ENCODE measurements at regions not wholly inside any gene's neighbourhood (a gene's known extent, or its start where the extent isn't known, plus 50 kb on each side); places are given as distances from the start of the nearest gene placed in this dataset.

GRCh38 chr6:142550310-142551063, 248.7 kb downstream of the ADGRG6 start:
- no peak for DNase-seq (ENCODE audit: low read depth)
- in situ Hi-C loops (cut with HindIII; ENCODE audit: low pct_unique_long_range_greater_than_20kb, low sequenced_read_pairs), result no loop called here

DNA sequence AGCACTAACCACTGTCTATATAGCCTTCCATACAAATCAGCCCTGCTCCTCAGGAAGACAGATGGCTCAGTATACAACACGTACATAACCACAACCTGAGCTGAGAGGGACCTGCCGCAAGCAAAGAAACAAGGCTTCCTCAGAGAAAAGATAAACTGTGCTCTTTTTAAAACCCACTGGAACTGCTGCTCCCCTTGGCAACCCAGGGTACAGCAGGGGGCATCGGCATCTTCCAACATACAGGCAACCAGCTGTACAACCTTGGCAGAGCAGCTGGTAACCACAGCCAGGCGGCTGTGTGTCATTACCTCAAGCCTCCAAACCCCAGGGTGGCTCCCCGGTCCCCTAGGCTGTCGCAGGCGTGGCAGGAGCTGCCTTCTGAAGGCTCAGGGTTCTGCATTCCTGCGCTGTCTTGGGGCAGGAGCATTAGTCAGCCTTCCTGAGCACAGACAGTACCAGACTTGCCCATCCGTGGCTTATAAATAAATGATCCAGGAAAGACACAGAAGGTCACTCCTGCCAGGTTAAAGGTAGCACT, 249.5 kb downstream of the ADGRG6 start:
- in situ Hi-C loops (cut with HindIII; ENCODE audit: low pct_unique_long_range_greater_than_20kb, low sequenced_read_pairs), result no loop called here
- DNase-seq (ENCODE audit: low read depth), result peak; percentile 78

DNA sequence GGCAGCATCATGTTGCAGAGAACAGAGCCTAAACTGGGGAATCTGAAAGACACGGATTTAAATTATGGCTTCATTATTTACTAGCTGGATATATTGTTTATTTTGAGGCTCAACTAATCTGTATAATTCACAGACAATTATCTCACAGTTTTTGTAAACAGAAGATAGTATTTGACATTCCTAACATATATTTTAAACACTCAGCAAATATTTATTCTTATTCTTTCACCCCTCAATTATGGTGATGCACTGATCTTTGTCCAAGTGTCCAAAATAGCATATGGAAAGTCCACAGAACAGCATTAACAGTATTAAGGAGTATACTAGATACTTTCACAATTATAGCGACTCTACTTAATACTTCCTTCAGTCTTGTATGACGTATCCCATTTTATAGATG, 257.0 kb downstream of the ADGRG6 start:
- no peak for DNase-seq (ENCODE audit: low read depth)
- in situ Hi-C loops (cut with HindIII; ENCODE audit: low pct_unique_long_range_greater_than_20kb, low sequenced_read_pairs), result no loop called here

DNA sequence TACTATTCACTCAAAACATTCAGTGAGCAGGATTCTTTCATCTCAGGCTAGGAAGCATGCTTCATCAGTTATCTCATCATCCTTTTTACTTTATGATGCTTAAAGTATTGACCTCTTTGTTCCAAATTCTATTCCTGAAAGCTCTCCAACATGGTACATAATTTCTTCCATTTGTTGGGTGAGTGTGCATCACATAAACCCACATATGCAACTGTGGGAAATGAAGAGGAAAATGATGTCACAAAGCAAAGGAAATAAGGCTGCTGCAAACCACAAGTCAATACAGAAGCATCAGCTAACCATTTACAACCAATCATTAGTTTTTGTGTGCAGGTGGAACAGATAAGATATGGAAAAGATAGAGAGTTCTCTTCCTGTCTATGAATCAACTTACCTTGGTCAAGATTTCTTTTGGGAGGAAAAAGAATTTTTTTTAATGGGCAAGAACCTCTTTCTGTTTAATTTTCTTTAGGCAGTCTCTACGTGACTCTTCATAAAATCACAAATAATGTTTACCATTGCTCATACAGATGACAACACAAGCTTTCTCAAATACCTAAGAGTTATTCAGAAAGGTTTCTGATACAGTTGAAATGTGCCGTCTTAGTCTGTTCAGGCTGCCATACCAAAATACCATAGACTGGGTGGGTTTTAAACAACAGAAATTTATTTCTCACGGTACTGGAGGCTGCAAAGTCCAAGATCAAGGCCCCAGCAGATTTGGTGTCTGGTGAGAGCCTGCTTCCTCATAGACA, 259.9 kb downstream of the ADGRG6 start:
- DNase-seq (ENCODE audit: low read depth), result no peak
- in situ Hi-C loops (cut with HindIII; ENCODE audit: low pct_unique_long_range_greater_than_20kb, low sequenced_read_pairs), result no loop called here

GRCh38 chr6:142562865-142563264, 261.1 kb downstream of the ADGRG6 start:
- DNase-seq (ENCODE audit: low read depth), result no peak
- in situ Hi-C loops (cut with HindIII; ENCODE audit: low pct_unique_long_range_greater_than_20kb, low sequenced_read_pairs), result no loop called here

DNA sequence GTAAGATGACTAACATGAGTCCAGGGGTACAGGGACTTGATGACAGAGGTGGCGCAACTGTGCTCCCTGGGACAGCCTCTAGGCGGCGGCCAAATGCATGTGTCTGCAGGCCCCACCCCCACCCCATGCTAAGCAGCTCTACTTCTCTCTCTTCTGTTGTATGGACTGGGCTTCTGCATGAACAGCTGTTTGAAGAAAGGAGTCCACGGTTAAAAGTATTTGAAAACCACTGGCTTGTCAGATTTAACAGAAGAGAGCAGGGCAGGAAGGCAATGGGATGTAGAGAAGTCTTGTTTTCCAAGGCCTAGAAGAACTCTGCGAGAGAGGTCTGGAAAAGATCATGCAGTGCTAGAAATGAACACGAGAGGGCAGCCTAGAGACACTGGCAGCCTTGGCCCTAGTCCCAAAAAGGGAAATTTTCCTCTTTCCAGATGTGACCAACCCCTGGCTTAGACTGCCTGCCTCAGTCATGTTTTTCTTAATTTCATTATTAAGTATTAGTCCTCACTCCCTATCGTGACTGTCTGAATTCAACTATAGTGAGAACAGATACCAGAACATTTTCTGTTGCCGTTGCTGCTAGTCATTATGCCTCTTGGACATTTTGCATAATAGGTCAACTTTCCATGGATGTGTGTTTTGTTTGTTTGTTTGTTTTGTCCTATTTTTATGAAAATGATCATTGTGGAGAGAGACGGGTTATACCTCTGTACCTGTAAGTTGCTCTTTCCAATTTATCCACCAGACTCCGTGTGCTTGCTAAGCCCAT, 265.0 kb downstream of the ADGRG6 start:
- in situ Hi-C loops (cut with HindIII; ENCODE audit: low pct_unique_long_range_greater_than_20kb, low sequenced_read_pairs), result no loop called here
- DNase-seq (ENCODE audit: low read depth), result peak; percentile 50

- in situ Hi-C loops (cut with HindIII; ENCODE audit: low pct_unique_long_range_greater_than_20kb, low sequenced_read_pairs), result no loop called here
- DNase-seq (ENCODE audit: low read depth), result no peak
Observed at GRCh38 chr6:142567461-142567860, 265.7 kb downstream of the ADGRG6 start.

GRCh38 chr6:142568857-142569597, 267.2 kb downstream of the ADGRG6 start:
- in situ Hi-C loops (cut with HindIII; ENCODE audit: low pct_unique_long_range_greater_than_20kb, low sequenced_read_pairs), result no loop called here
- no peak for DNase-seq (ENCODE audit: low read depth)

DNA sequence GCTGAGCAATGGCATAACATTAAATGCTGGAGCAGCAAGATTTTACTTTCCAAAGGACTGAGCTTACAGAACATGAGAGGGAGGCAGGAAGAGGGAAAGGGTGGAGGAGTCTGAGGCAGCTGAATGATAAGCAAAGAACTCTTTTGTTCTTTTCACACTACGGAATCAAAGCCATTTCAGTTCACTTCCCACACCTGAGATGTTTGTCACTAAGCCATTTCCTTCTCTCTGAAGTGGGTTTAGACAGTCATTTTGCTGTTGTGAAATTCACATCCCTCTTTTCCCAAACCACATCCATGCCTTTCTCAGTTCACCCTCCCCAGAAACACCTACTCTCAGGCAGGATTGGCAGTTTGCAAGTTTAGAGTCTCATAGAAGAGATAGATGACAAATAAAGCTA, 267.9 kb downstream of the ADGRG6 start:
- in situ Hi-C loops (cut with HindIII; ENCODE audit: low pct_unique_long_range_greater_than_20kb, low sequenced_read_pairs), result no loop called here
- DNase-seq (ENCODE audit: low read depth), result no peak

DNA sequence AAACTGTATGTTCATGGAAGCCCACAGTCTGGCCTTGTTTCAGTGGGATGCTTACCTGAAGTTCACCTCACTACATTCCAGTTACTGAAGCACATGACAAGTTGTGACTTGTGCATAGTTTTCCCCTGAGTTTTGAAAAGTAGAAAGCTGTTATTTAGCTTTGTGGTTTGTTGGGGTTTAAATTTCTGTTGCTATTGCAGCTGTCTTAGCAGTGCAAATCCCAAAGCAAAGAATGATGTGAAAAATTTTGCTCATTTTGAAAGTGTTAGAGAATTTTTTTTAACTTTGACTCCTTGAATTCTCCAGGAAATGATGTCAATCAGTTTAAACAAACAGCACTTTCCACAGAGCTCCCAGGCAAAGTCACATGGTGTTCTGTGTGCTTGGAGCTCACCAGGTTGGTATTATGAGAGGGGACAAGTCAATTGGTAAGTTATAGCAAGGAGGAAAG, 268.4 kb downstream of the ADGRG6 start:
- in situ Hi-C loops (cut with HindIII; ENCODE audit: low pct_unique_long_range_greater_than_20kb, low sequenced_read_pairs), result no loop called here
- DNase-seq (ENCODE audit: low read depth), result no peak

DNA sequence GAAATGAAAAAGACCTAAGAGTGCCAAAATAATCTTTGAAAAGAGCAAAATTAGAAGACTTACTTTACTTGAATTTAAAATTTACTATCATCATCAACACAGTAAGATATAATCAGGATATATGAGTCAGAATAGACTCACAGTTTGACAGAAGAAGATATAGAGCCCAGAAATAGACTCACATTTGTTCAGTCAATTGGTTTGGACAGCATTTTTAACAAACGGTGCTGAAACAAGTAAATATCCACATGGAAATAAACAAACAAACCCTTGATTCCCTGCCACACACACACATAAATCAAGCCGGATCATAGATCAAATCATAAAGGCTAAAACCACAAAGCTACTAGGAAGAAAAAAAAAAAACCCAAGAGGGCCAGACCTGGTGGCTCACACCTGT, 291.1 kb downstream of the ADGRG6 start:
- in situ Hi-C loops (cut with HindIII; ENCODE audit: low pct_unique_long_range_greater_than_20kb, low sequenced_read_pairs), result no loop called here
- no peak for DNase-seq (ENCODE audit: low read depth)

GRCh38 chr6:142597836-142598235, 296.0 kb downstream of the ADGRG6 start:
- in situ Hi-C loops (cut with HindIII; ENCODE audit: low pct_unique_long_range_greater_than_20kb, low sequenced_read_pairs), result no loop called here
- no peak for DNase-seq (ENCODE audit: low read depth)

DNA sequence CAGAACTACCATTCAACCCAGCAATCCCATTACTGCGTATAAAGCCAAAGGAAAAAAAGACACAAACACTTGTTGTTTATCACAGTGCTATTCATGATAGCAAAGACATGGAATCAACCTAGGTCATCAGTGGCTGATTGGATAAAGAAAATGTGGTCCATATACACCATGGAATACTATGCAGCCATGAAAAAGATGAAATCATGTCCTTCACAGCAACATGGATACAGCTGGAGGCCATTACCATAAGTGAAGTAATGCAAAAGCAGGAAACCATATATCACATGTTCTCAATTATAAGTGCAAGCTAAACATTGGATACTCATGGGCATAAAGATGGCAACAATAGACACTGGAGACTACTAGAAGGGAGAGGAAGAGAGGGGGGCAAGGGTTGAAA, 299.6 kb downstream of the ADGRG6 start:
- DNase-seq (ENCODE audit: low read depth), result no peak
- in situ Hi-C loops (cut with HindIII; ENCODE audit: low pct_unique_long_range_greater_than_20kb, low sequenced_read_pairs), result no loop called here

DNA sequence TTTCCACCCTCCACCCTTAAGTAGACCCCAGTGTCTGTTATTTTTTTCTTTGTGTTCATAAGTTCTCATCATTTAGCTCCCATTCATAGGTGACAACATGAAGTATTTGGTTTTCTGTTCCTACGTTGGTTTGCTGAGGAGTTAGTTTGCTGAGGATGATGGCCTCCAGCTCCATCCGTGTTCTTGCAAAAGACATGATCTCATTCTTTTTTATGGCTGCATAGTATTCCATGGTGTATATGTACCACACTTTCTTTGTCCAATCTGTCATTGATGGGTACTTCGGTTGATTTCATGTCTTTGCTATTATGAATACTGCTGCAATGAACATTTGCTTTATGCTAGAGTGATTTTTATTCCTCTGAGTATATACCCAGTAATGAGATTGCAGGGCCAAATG, 301.2 kb downstream of the ADGRG6 start:
- no peak for DNase-seq (ENCODE audit: low read depth)
- in situ Hi-C loops (cut with HindIII; ENCODE audit: low pct_unique_long_range_greater_than_20kb, low sequenced_read_pairs), result no loop called here

DNA sequence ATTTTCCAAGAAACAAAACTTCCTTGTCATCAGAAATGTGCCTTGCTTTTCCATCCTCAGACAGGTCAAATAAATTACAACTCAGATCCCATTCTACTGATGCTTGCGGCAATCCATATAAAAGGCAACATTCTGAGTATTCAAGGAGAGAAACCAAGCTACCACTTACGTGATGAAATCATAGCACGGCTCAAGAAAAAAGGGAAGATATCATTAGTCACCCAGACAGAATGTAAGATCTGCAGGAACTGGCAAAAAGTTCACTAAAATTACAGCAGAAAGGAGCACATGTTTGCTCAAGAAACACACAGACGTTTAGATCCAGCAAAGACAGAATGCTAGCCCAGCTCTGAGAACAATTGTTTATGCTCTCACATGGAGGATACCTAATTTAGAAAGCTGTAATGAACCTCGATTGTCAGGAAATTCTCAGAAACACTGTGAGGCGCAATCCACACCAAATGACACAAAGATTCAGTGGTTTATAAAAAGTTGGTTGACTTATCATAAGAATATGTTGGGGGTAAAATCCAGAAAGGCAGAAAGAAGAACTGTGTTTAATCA, 304.2 kb downstream of the ADGRG6 start:
- in situ Hi-C loops (cut with HindIII; ENCODE audit: low pct_unique_long_range_greater_than_20kb, low sequenced_read_pairs), result no loop called here
- no peak for DNase-seq (ENCODE audit: low read depth)

GRCh38 chr6:142612956-142613355, 311.1 kb downstream of the ADGRG6 start:
- DNase-seq (ENCODE audit: low read depth), result no peak

GRCh38 chr6:142613981-142614380, 312.2 kb downstream of the ADGRG6 start:
- in situ Hi-C loops (cut with HindIII; ENCODE audit: low pct_unique_long_range_greater_than_20kb, low sequenced_read_pairs), result no loop called here
- no peak for DNase-seq (ENCODE audit: low read depth)

More at GRCh38 chr6:142612956-142613355, 311.1 kb downstream of the ADGRG6 start:
- in situ Hi-C loops (cut with HindIII; ENCODE audit: low pct_unique_long_range_greater_than_20kb, low sequenced_read_pairs), result no loop called here

DNA sequence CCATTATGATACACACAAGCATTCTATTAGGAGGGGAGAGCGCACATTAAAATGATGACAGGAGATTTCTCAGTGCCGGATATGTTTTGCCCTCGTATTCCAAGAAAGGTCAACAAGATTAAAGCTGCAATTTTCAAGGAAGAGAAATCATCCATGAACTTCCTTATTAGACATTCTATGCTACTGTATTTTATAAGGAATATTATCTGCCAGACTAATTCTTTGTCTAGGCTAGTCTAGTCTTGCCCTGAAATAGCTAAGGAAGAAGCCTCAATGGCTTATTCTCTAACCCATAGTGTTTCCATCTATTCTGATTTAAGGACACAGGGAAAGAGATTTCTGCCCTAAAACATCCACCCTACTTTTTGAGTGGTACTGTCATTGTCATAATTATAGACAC, 315.4 kb downstream of the ADGRG6 start:
- no peak for DNase-seq (ENCODE audit: low read depth)

More for the DNA sequence above, 315.4 kb downstream of the ADGRG6 start:
- in situ Hi-C loops (cut with HindIII; ENCODE audit: low pct_unique_long_range_greater_than_20kb, low sequenced_read_pairs), result no loop called here

Data from Caki2 (cell line).